Muscle of leg (tissue), 3 donors: ENCODE measurements at regions not wholly inside any gene's neighbourhood (a gene's known extent, or its start where the extent isn't known, plus 50 kb on each side); places are given as distances from the start of the nearest gene placed in this dataset.

Experiments
- DNase-seq: peaks from one replicate; pipeline ENCODE4 v3.0.0; 2013
- H3K27ac ChIP-seq: one replicate; pipeline ENCODE4 v1.5.1; 2013; ENCODE audit warnings: mild to moderate bottlenecking, low read length, control low read depth
- H3K27me3 ChIP-seq: one replicate; pipeline ENCODE4 v1.6.1; 2013; ENCODE audit warnings: low read length; ENCODE audit not compliant: control insufficient read depth, insufficient read depth
- H3K36me3 ChIP-seq: one replicate; pipeline ENCODE4 v1.6.1; 2013; ENCODE audit warnings: low read length; ENCODE audit not compliant: control insufficient read depth, insufficient read depth
- H3K4me1 ChIP-seq: one replicate; pipeline ENCODE4 v1.6.1; 2013; ENCODE audit warnings: low read length; ENCODE audit not compliant: control insufficient read depth, insufficient read depth
- H3K4me3 ChIP-seq: one replicate; pipeline ENCODE4 v1.5.1; 2013; ENCODE audit warnings: low read length, control low read depth
- H3K9me3 ChIP-seq: replicated peaks from 2 replicates; pipeline ENCODE4 v1.6.1; 2013; ENCODE audit warnings: low read depth, low read length; ENCODE audit not compliant: control insufficient read depth
- WGBS: methylation state at CpG from one replicate; pipeline ENCODE4 v1.1.5; 2013; ENCODE audit warnings: missing lambda C conversion rate; ENCODE audit not compliant: insufficient coverage; 5-methylcytosine and 5-hydroxymethylcytosine counted together

DNA sequence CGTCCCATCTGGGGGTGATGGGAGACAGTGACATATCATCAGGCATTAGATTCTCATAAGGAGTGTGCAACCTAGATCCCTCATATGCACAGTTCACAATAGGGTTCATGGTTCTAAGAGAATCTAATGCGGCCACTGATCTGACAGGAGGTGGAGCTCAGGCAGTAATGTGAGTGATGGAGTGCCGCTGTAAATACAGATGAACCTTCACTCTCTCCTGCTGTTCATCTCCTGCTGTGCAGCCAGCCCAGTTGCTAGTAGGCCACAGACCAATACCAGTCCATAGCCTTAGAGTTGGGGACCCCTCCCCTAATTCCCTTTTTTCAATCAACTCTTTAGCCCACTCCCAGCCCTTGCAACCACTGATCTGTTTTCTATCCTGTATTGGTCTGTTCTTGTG lies 581.1 kb upstream of the AUTS2 start:
- DNase-seq: no peak
- Histone ChIP-seq H3K36me3 (no peaks in the 10 kb centered on the region), H3K27ac (no peak overlapping the region), H3K9me3 (peaks cover 6% of the 10 kb centered on the region), H3K4me3 (no peak overlapping the region), H3K27me3 (no peaks in the 10 kb centered on the region), H3K4me1 (no peaks in the 10 kb centered on the region)
- 100% methylated on average over 1 of the region's 3 CpGs for WGBS

DNA sequence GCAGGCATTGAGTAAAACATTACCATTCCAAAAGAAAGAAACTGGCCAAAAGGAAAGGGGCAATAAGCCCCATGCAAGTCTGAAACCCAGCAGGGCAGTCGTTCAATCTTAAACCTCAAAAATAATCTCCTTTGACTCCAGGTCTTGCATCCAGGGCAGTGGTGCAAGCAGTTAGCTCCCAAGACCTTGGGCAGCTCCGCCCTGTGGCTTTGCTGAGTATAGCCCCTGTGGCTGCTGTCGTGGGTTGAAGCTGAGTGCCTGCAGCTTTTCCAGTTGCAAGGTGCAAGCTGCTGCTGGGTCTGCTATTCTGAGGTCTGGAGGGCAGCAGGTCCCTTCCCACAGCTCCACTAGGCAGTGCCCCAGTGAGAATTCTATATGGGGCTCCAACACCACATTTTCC lies 580.1 kb upstream of the AUTS2 start:
- Histone ChIP-seq H3K27me3 (no peaks in the 10 kb centered on the region), H3K36me3 (no peaks in the 10 kb centered on the region), H3K4me1 (no peaks in the 10 kb centered on the region), H3K9me3 (peaks cover 6% of the 10 kb centered on the region), H3K4me3 (no peak overlapping the region), H3K27ac (no peak overlapping the region)
- no peak for DNase-seq
- WGBS: no CpG with 5 or more reads among the region's 3 CpGs

DNA sequence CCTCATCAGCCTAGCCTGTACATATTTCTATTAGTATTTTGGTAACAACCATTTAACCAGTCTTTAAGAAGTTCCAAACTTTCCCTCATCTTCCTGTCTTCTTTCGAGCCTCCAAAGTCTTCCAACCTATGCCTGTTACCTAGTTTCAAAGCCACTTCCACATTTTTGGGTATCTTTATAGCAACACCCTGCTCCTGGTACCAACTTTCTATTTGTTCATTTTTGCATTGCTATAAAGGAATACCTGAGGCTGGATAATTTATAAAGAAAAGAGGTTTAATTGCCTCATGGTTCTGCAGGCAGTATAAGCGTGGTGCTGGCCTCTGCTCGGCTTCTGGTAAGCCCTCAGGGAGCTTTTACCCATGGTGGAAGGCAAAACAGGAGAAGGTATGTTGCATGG lies 578.8 kb upstream of the AUTS2 start:
- no peak for DNase-seq
- H3K27me3 ChIP-seq: no peaks in the 10 kb centered on the region
- no peak overlapping the region for H3K4me3 ChIP-seq
- no peak overlapping the region for H3K27ac ChIP-seq
- WGBS: 86% methylated on average over 2 of the region's 3 CpGs
- no peaks in the 10 kb centered on the region for H3K36me3 ChIP-seq
- peaks cover 6% of the 10 kb centered on the region for H3K9me3 ChIP-seq
- no peaks in the 10 kb centered on the region for H3K4me1 ChIP-seq

DNA sequence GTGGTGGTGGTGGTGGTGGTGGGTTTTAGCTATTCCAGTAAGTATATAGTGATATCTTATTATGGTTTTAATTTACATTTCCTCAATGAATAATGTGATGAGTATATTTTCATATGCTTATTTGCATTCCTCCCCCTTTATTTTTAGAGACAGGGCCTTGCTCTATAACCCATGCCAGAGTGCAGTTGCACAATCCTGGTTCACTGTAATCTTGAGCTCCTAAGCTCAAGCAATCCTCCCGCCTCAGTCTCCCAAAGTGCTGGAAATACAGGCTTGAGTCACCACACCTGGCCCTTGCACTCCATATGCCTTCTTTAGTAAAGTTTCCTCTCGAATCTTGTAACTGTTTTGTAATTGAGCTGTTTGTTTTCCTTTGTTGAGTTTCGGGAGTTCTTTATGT lies 577.7 kb upstream of the AUTS2 start:
- no peaks in the 10 kb centered on the region for H3K4me1 ChIP-seq
- peaks cover 6% of the 10 kb centered on the region for H3K9me3 ChIP-seq
- H3K27me3 ChIP-seq: no peaks in the 10 kb centered on the region
- no peak overlapping the region for H3K4me3 ChIP-seq
- no peak for DNase-seq
- no peaks in the 10 kb centered on the region for H3K36me3 ChIP-seq
- no peak overlapping the region for H3K27ac ChIP-seq
- WGBS: 100% methylated on average over 1 of the region's 3 CpGs

DNA sequence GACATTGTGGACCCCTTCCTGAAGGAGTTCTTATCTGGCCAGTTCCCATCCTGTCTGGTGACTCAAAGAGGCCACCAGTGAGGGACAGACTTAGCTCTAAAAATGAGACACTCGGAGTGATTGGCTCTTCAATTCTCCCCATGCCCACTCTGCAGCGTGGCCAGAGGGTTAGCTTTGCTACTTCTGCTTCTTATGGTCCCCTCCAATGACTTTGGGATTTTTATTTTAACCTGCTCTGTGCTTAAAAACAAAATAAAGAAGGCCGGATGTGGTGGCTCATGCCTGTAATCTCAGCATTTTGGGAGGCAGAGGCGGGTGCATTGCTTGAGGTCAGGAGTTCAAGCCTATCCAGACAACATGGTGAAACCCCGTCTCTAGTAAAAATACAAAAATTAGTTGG lies 573.0 kb upstream of the AUTS2 start:
- Histone ChIP-seq H3K9me3 (no peaks in the 10 kb centered on the region), H3K27ac (no peak overlapping the region), H3K36me3 (no peaks in the 10 kb centered on the region), H3K4me3 (no peak overlapping the region), H3K4me1 (no peaks in the 10 kb centered on the region), H3K27me3 (no peaks in the 10 kb centered on the region)
- WGBS: 100% methylated on average over 2 of the region's 5 CpGs
- DNase-seq: no peak

DNA sequence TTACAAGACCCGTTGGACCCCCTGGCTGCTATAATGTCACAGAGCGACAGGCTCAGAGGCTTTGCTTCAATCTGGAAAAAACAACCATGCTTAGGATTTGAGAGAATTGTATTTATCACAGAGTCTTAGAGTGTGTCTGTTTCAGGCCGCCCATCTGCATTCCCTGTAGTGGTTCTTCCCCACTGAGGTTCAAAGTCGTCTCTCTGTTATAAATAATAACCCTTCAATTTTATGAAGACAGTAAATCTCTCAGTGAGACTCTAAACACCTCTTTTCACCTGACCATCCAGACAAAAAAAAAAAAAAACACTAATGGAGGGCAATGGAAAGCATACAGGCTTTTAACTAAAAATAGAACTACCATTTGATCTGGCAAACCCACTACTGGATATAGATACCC lies 565.4 kb upstream of the AUTS2 start:
- Histone ChIP-seq H3K4me3 (no peak overlapping the region), H3K4me1 (no peaks in the 10 kb centered on the region), H3K27me3 (no peaks in the 10 kb centered on the region), H3K36me3 (no peaks in the 10 kb centered on the region), H3K9me3 (no peaks in the 10 kb centered on the region), H3K27ac (no peak overlapping the region)
- DNase-seq: no peak
- WGBS: no CpG with 5 or more reads among the region's 4 CpGs

DNA sequence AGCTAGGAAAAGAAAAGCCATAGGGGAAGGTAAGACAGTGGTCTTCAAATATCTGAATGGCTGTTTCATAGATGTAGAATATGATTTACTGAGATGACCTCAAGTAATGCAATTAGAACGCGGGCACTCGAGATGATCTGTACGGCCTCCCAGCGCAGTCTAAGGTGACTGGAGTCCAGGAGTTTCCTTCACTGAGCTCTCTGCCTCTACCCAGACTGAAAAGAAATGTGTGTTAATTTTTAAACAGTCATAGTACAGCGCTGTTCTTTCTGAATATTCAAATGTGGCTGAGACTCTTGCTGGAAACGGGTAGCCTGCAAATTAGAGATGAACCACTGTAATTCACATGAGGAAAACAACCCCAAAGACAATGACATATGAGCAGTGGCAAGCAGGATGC lies 562.4 kb upstream of the AUTS2 start:
- Histone ChIP-seq H3K4me3 (no peak overlapping the region), H3K4me1 (no peaks in the 10 kb centered on the region), H3K9me3 (no peaks in the 10 kb centered on the region), H3K36me3 (no peaks in the 10 kb centered on the region), H3K27ac (no peak overlapping the region), H3K27me3 (no peaks in the 10 kb centered on the region)
- DNase-seq: no peak
- 80% methylated on average over 2 of the region's 7 CpGs for WGBS

DNA sequence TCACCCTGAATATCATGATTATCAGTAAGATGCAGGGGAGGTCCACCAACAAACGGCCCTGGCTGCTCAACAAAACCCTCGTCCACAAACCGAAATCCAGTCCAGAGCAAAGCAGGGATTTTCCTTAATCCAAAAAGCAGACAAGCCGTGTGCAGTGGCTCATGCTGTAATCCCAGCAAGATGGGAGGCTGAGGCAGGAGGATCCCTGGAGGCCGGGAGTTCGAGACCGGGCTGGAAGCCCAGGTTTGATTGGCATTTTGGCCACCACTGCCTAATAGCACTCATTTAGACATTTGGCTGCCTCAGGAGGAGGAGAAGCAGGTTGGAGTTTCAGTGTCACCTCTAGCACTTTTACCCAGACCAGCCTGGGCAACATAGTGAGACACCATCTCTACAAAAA lies 562.0 kb upstream of the AUTS2 start:
- H3K27me3 ChIP-seq: no peaks in the 10 kb centered on the region
- H3K27ac ChIP-seq: no peak overlapping the region
- H3K4me3 ChIP-seq: no peak overlapping the region
- H3K36me3 ChIP-seq: no peaks in the 10 kb centered on the region
- H3K9me3 ChIP-seq: no peaks in the 10 kb centered on the region
- 73% methylated on average over 3 of the region's 7 CpGs for WGBS
- no peaks in the 10 kb centered on the region for H3K4me1 ChIP-seq
- DNase-seq: no peak

DNA sequence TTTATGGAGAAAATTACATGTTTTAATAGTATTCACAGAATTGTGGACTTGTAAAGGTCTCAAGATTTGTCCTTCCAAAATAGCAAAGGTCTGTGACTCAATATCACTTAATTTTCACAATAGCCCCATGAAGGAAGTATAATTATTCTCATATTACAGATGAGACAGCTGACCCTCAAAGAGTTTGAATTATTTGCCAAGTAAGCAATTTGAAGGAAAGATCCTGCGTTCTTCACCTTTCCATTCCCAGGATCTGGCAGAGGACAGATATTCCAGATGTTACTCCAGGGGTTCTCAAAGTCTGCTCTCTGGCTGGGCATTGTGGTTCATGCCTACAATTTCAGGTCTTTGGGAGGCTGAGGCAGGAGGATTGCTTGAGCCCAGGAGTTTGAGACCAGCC lies 559.4 kb upstream of the AUTS2 start:
- no peak for DNase-seq
- no peaks in the 10 kb centered on the region for H3K4me1 ChIP-seq
- H3K36me3 ChIP-seq: no peaks in the 10 kb centered on the region
- no peaks in the 10 kb centered on the region for H3K27me3 ChIP-seq
- H3K9me3 ChIP-seq: peaks cover 10% of the 10 kb centered on the region
- no peak overlapping the region for H3K27ac ChIP-seq
- H3K4me3 ChIP-seq: no peak overlapping the region
- WGBS: no CpG with 5 or more reads among the region's 1 CpG

DNA sequence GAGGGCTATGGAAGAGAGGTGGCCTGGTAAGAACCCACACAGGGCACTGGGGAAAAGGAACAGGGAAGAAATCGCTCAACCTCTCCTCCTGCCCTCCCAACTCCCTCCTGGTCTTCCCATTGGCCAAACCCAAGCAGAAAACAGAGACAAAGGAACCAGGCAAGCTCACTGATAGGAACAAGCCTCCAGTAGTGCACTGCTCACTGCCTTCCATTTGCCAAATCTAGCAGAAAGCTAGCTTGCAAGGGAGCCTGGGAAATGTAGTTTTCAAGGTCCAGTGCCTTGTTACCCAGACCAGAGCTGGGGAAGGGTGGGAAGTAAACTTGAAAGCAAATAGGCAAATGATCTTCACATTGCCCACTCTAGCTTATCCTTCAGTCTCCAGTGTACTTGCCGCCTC lies 556.1 kb upstream of the AUTS2 start:
- no peaks in the 10 kb centered on the region for H3K36me3 ChIP-seq
- DNase-seq: no peak
- no peak overlapping the region for H3K27ac ChIP-seq
- H3K27me3 ChIP-seq: no peaks in the 10 kb centered on the region
- H3K9me3 ChIP-seq: peaks cover 13% of the 10 kb centered on the region
- H3K4me3 ChIP-seq: no peak overlapping the region
- WGBS: no CpG with 5 or more reads among the region's 2 CpGs
- peaks cover 3% of the 10 kb centered on the region for H3K4me1 ChIP-seq

DNA sequence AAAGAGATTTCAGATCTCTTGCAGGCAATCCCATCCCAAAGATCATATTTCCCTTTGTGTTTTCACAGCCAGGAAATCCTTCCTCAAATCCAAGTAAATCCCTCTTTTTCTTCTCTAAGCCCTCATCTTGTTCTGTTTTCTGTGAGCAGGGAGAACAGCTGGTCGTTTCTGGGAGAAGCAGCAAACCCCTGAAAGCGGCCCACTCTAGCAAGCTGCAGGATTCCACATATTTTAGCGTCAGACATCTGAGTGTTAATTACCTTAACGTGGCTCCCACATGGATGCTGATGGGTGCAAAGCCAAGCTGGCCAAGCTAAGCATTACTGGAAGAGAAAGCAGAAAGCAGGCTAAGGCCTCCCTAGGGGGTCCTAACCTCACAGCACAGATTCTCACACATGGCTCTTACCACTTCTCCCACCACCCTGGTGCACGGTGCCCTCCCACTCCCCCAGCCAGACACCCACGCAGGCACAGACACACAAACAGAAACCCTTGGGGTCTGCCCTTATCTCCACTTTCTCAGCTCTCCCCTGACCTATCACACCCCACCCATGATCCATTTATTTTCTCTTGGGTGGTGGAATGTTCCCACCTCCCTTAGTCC lies 551.0 kb upstream of the AUTS2 start:
- 10% methylated on average over 5 of the region's 6 CpGs for WGBS
- Histone ChIP-seq H3K9me3 (peaks cover 7% of the 10 kb centered on the region), H3K27ac (no peak overlapping the region), H3K27me3 (no peaks in the 10 kb centered on the region), H3K4me3 (no peak overlapping the region), H3K36me3 (no peaks in the 10 kb centered on the region), H3K4me1 (peaks cover 6% of the 10 kb centered on the region)
- DNase-seq: peak; percentile 78
